ENCODE measurements at regions not wholly inside any gene's neighbourhood (a gene's known extent, or its start where the extent isn't known, plus 50 kb on each side); places are given as distances from the start of the nearest gene placed in this dataset.

DNA sequence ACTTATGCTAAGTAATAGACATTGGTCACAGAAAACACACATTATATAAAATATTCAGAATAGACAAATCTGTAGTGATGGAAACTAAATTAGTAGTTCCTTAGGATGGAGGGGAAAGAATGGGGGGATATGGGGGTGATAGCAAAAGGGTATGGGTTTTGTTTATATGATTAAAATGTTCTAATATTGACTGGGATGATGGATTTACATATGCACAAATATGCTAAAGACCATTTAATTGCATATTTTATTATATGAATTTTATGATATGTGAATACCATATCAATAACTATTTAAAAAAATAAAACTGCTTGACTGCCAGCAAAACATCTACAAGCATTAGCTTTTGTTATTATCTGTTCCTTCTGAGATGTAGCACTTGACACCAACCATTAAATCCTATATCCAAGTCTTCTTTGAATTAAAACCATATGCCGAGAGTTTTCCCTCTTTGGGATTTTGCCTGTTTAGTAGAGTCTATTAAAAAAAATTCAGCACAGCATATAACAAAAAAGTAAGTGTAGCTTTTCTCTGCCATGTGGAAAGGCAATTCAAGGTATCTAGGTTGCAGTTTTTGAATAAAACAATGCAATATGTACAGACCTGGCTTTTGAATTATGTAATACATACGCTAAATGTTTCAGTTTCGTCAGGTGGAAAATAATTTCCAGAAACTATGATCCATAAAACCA is 2584.1 kb upstream of the PCDH20 start:
- no peak for DNase-seq

DNA sequence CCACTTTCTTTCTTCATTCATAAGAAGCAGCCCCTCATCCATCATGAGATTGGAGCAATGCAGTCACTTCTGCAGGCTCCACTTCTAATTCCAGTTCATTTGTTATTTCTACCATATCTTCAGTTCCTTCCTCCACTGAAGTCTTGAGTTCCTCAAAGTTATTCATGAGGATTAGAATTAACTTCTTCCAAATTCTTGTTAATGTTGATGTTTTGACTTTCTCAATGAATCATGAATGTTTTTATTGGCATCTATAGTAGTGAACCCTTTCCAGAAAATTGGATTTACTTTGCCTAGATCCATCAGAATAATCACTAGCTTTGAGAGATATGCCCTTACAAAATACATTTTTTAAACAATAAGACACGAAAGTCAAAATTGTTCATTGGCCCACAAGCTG is 2567.7 kb upstream of the PCDH20 start:
- DNase-seq, result no peak

DNA sequence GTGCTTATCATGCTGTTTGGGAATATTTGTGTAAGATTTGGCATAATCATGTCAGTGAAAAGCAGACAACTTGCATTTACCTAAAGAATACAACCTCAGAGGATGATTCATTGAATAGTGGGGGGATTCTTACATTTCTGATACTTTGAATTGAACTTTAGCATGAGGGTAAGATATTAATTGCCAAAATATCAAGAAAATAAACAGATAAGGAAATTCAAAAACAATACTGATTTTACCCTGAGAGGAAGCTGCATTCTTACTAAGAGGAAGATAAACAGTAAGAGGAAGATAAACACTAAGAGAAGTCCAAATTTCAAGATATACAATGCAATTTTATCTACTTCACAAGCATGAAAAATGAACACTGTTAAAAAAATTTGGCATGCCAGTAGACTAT is 2564.3 kb upstream of the PCDH20 start:
- no peak for DNase-seq

DNA sequence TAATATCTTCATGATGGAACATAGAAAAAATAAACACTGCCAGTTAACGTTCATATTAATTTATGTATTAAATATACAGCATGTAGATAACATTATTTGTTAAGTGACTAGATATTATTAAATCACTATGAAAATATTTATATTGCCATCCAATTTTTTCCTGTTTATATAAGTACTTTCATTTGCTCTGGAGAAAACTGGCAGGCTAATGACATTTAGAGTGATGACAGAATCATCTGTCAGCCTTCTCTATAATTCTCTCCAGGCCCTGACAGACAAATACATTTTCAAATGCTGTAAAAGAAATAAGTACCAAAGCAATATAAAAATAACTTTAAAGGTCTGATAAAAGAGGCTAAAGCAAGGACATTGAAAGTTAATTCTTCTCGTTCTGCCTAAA is 2556.7 kb upstream of the PCDH20 start:
- no peak for DNase-seq

DNA sequence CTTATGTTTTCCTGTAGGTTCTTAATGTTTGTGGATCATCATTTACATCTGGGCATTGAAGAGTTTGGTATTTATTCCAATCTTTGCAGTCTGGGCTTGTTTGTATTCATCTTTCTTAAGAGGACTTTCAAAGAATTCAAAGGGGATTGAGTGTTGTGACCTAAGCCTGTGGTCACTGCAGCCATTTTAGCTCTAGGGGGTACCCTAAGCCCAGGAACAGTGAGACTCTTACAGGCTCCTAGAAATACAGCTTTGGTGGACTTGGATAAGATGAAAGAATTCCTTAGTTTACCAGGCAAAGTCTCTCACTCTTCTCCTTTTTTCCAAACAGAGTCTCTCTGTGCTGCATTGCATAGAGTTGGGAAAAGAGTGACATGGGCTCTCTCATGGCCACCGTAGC is 2539.0 kb upstream of the PCDH20 start:
- DNase-seq, result no peak

DNA sequence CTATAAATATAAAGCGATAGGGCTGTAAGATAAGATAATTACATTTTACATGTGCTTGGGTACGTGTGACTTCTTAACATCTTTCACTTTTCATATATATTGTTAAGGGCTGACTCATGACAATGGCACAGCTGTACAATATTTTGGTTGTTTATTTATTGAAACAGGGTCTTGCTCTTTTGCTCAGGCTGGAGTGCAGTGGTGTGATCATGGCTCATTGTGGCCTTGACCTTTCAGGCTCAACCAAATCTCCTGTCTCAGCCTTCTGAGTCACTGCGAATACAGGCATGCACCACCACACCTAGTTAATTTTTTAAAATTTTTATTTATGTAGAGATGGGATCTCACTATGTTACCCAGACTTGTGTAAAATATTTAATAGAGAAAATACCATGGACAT is 2532.4 kb upstream of the PCDH20 start:
- no peak for DNase-seq

DNA sequence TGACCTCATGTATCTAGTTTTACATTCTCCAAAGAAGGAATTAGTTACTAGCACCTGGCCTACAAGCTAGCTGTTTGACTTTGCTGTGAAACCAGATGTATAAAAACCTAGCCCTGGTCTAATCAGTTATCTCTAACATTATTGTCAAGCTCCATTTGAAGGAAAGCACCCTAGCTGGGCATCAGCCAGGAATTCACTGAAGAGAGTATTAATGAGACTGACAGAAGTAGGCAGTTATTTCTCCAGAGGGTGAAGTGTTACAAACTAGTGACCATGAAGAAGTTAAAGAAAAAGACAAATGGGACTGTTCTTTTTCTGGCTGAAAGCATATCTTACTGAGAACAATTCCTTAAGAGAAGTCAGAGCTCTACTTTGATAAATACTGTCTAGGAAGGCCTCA is 2529.3 kb upstream of the PCDH20 start:
- no peak for DNase-seq

DNA sequence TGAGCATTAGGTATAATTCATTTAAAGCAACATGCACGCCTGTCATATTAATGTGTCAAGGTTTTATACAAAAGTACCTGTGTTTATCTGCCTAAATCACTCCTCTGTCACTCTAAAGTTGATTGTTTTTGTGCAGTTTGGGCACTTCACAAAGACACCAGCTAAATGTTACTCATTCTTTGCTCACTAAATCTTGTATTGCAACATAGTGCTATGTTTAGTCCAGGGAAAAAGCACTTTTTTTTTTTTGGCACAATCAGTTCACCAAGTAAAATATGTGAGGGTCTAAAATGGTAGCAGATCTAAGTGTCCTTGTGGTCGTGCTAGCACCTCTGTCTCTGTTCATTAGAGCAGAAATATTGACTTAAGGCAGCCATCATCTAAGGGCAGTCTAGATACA is 2526.7 kb upstream of the PCDH20 start:
- no peak for DNase-seq

DNA sequence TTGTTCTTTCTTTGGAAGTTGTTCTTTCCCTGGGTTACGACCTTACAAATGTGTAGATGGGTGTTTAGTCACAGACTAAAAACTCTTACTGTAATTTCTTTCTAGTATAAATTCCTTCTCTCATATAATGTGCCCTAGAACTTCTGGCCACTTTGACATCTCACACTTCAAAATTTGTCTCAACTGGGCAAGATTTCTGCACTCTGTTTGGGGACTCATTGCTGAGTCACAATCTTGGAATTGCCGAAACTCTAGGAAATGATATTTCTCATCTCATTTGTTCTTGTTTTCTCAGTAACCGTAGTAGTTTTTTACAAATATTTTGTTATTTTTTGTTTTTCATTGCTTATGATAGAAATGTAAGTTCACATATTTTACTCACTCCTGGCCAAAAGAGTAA is 2523.2 kb upstream of the PCDH20 start:
- no peak for DNase-seq

DNA sequence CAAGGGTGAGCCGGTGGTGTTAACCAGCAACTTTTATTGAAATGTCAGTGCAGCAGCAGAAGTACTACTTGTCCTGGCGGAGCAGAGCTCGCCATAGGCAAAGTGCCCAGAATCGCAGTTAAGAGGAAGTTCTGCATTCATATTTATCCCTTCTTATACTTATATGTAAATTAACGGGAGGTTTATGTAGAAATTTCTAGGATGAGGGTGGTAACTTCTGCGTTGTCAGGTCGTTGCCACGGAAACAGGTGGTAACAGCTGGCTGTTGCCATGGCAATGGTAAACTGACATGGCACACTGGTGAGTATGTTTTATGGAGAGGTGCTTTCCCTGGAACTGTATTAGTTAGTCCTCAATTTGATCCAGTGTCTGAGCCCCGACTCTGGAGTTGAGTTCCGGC is 2494.9 kb upstream of the PCDH20 start:
- DNase-seq, result no peak

DNA sequence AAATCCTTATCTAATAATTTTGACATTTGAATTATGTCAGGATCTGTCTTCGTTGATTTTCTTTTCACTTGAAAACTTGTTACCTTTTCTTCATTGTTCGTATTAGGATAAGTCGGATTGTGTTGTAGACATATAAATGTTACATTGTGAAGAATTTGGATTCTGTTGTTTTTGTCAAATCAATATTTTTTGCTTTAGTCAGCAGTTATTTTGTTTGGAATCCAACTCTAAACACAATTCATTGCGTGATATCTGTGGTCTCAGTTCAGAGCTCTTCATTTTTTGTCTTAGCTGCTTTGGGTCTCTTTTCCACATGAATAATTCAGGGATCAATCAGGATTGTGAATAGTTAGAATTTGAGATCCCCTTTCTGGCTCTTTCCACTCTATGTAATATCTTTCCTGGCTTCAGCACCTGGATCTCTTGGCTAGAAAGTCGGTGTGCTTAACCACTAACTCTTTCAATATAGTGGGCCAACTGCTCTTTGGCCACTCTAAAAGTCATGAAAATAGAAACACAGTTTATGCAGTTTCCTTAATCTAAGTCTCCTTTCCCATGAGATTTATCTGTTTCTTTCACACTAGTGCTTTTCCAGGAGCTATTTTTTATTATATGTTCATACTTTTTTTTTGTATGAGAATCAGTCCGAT is 2494.2 kb upstream of the PCDH20 start:
- no peak for DNase-seq

DNA sequence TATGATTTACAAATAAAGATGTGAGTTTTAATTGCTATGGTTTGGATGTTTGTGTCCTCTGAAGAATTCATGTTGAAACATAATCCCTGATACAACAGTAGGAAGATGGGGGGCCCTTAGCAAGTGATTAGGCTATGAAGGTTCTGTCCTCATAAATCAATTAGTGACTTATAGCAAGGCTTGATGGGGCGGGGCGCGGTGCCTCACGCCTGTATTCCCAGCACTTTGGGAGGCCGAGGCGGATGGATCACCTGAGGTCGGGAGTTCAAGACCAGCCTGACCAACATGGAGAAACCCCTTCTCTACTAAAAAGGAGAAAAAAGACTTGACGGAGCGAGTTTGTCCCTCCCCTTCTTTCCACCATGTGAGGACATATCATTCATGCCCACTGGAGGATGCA is 2486.5 kb upstream of the PCDH20 start:
- no peak for DNase-seq

DNA sequence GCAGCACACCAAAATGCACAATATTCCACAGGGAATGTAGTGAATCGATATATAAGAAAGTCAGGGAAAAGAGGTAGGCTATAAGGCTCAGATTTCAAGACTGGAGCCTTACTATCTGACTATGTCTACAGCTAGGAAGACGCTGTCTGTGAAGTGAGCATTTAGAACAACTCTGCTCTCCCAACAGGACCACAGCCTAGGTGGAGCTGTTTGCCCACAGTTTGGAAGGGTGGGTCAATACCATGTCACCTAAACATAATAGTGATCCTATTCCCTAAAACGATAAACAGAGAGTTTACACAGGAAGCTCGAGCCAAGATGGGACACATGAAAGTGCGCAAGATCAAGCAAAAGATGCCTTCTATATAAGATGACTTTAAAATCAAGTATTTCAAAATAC is 2486.0 kb upstream of the PCDH20 start:
- DNase-seq, result no peak

DNA sequence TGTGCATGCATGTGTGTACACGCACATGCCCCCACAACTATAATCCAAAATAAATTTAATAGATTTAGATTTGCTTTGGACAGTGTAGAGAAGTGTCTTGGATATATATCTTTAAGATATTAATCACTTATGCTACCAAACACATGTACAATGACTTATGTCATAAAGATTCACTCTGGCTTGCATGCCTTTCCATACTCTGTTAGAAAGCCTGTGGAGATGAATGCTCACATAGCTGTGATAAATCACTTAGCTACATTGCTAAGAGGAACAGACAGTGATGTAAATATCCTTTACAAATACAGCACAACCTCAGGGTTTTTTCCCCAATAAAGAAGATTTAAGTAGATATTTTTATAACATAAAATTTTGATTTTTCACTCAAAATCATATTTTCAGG is 2484.8 kb upstream of the PCDH20 start:
- no peak for DNase-seq

DNA sequence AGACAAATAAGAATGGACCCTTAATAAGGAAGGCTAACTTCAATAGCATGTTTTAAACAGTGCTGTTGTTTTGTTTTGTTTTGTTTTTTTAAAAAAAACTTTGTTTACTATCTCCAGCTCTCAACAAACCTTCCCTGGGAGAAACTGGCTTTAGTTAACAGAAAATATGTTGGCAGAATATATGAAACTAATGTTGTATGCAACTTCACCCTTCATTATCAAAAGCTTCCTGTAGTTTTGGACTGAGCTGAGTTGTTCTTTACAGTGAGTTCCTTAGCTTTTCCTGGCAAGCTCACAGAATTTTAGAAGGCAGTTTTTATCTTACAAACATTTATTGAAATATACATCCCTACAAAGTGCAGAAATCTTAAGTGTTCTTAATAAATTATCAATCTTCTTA is 2480.7 kb upstream of the PCDH20 start:
- DNase-seq, result no peak

DNA sequence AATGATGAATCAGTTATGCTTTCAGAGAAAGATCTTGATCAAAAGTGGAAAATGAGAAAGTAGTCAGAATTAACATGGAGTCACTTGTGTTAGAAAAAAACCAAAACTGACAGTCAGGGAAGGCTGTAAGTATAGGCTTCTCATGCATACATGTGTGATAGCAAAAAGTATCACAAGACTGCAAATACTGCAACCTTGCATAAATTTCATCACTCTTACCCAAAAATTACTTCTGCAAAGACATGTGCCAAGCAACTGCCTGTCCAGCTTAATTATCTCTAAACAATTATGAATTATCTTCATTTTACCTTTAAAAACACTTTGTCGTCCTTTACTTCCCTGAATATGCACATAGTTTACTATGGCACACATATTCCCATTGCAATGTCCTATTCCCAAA is 2466.4 kb upstream of the PCDH20 start:
- DNase-seq, result no peak

DNA sequence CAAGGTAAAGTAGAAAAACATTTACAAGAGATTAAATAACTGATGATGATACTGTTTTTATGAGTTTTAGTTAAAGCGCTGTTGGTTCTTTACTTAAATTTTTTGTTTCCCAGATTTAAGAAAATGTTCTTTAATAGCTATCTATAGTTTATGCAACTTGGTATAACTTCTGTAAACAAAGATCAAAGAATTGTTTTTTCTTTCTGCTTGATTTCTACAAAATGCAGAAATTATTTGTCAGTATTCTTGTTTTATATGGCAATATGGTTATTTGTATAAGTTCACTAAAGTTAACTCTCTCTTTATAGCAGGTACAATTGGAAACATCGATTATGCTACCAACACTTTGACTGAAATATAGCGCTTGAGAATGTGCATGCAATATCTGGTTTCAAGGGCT is 2465.1 kb upstream of the PCDH20 start:
- DNase-seq, result no peak

DNA sequence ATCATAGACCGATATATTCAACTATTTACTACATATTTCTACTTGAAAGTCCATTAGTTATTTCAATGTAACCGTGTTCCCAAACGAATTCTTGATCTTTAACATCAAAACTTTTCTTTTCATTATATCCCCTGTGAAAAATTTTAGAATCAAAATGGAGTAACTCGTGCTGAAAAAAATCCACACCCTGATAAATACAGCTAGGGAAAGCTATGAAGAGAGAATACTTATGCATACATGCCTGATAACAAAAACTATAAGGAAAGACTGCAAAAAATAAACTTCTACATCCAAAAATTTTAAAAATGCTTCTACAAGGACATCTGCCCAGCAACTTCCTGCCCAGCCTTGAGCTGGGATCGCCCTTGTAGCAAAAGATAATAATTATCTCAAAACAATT is 2458.3 kb upstream of the PCDH20 start:
- no peak for DNase-seq

DNA sequence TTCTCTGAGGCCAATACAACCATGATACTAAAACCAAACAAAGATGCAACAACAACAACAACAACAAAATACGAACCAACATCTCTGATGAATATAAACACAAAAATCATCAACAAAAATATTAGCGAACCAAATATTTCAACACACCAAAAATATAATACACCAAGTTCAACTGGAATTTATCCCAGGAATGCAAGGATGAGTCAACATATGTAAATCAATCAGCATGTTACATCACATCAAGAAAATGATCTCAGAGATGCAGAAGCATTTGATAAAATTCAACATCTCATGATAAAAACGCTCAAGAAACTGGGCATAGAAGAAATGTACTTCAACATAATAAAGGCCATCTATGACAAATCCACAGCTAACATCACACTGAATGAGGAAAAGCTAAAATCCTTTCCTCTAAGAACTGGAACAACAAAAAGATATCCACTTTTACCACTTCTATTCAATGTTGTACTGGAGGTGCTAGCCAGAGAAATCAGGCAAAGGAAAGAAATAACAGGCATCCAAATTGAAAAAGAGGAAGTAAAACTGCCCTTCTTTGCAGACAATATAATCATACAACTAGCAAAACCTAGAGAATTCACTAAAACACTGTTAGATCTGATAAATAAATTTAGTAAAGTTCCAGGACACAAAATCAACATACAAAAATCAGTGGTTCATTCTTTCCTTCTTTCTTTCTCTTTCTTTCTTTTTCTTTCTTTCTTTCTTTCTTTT is 2448.7 kb upstream of the PCDH20 start:
- no peak for DNase-seq

DNA sequence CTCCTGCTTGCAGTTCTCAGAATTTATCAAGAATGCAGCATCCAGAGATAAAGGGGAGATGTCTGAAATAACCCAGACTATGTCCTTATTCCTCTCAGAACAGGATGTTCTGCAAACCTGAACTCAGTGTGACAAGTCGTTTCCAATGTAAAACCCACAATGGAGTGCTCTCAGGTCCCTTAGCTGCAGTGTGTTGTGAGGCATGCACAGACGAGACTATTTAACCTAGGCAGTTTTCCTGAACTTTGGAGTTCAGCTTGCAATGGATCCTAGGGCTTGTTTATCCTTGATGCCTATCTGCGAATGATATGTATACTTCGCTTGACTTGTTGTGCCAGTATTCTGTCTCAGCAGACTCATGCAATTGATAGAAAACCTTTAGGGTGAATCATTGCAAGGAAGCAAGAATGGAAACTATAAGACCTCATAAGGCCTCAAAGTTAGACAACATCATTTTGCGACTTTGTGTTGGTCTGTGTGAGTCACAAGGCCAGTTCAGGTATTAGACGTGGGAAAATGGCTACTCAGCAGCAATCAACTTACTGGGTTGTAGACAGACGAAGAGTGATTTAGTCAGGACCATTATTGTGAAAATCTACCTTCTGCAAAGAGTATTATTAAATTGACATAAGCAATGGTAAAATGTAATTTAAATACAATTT is 2439.9 kb upstream of the PCDH20 start:
- DNase-seq, result no peak

DNA sequence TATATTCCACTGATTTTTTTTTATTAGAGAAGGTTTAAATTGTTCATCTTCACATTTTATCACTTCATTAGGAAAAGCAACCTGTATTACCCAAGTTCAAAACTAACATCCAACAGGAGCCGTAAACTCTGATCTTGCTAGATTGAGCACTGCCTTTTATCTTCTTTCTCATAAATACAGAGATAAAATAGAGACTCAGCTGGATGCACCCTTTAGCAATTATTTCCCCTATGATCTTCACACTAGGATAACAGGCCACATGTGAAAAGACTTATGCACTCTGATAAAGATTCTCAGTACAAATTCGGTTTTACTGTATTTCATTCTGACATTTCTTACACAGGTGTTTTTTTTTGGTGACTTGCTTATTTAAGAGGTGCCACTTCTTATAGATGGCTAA is 2438.2 kb upstream of the PCDH20 start:
- DNase-seq, result no peak

DNA sequence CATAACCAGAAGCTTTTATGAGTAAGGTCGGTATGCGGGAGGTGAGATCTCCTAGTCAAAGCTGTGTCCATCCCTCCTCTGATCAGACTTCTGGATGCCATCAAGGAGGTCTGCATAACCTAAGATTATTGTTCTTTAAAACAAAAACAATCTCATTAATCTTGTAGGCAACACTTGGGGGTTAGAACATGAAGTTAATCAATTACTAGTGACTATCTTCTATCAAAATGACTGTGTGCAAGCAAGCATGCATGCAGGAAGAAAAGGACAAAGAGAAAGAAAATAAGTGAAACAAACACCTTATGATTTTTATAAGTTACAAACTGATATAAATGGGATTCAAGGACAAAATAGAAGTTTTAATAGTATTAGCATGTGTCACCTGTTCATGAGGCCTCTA is 2435.9 kb upstream of the PCDH20 start:
- DNase-seq, result no peak

DNA sequence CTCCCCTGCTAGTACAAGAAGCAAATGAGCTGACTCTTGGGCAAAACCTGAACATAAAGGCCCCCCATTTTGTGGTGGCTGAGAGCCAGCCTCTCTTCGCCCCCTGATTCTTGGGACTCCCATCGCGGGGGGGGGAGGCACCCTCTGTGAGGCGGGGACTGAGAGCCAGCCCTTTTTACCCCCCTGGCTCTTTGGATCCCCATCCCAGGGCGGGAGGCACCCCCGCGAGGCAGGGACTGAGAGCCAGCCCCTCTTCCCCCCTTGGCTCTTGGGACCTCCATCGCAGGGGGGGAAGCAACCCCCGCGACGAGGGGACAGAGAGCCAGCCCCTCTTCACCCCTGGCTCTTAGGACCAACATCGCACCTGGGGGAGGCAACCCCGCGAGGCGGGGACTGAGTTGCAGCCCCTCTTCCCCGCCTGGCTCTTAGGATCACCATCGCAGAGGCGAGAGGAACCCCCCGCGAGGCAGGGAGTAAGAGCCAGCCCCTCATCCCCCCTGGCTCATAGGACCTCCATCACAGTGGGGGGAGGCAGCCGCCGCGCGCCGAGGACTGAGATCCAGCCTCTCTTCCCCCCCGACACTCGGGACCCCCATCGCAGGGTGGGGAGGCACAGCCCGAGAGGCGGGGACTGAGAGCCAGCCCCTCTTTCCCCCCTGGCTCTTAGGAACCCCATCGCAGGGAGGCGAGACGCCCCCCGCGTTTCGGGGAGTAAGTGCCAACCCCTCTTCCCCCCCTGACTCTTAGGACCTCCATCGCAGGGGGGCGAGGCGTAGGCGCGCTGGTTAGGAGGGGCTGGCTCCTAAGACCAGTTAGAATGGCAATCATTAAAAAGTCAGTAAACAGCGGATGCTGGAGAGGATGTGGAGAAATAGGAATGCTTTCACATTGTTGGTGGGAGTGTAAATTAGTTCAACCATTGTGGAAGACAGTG is 2428.4 kb upstream of the PCDH20 start:
- DNase-seq, result no peak
